ENCODE measurements at regions not wholly inside any gene's neighbourhood (a gene's known extent, or its start where the extent isn't known, plus 50 kb on each side); places are given as distances from the start of the nearest gene placed in this dataset.

DNA sequence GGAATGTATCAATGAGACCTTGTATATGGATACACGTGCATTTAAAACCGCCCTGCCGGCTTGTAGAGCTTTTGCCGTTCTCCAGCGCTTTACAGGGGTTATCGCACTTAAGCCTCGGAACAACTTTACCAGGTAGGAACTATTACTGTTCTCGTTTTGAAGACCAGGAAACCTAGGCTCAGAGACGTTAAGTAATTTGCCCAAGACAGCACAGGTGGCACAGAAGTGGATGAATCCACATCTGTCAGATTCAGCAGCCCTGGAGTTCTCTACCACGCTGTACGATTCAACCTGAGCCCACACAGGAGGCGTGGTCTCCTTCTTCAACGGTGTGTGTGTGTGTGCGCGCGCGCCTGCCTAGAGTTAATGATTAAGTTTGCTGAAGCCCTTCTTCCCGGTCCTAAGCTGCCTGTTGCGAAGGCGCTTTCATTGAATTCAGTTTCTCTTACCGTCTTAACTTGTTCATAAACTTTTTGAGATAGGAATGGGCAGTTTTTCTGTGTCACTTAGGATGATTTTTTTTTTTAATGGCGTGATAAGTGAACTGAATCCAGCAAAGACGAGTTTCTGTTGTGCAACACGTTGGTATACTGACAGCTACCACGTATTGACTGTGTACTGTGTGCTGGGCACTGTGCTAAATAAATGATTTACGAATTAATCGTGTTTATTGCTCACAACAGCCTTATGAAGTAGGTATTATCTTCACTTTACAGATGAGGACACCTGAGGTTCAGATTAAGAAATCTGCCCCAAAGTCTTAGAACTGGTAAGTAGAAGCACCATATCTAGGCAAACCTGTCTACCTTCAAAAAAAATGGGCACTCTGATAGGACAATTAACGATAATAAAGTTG is 67.4 kb downstream of the KCNRG start:
- peak; percentile 75 for DNase-seq (ENCODE audit: low read depth)
- H3K27me3 Mint-ChIP-seq (ENCODE audit: low read depth, unreplicated experiment), result no peaks in the 10 kb centered on the region
- TF ChIP-seq EZH2 (IDR thresholded peaks at IDR 0.05; ENCODE audit: insufficient read depth, low read length), result no peak
- TF ChIP-seq, protein P1, sequence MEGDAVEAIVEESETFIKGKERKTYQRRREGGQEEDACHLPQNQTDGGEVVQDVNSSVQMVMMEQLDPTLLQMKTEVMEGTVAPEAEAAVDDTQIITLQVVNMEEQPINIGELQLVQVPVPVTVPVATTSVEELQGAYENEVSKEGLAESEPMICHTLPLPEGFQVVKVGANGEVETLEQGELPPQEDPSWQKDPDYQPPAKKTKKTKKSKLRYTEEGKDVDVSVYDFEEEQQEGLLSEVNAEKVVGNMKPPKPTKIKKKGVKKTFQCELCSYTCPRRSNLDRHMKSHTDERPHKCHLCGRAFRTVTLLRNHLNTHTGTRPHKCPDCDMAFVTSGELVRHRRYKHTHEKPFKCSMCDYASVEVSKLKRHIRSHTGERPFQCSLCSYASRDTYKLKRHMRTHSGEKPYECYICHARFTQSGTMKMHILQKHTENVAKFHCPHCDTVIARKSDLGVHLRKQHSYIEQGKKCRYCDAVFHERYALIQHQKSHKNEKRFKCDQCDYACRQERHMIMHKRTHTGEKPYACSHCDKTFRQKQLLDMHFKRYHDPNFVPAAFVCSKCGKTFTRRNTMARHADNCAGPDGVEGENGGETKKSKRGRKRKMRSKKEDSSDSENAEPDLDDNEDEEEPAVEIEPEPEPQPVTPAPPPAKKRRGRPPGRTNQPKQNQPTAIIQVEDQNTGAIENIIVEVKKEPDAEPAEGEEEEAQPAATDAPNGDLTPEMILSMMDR (IDR thresholded peaks at IDR 0.05; ENCODE audit: insufficient read depth, low read depth, low read length), result no peak
- Histone ChIP-seq H3K36me3 (ENCODE audit: insufficient read depth, low read length) (no peaks in the 10 kb centered on the region), H3K4me3 (ENCODE audit: insufficient read depth, low read depth, low read length) (peak overlapping the region; percentile 89), H4K20me1 (ENCODE audit: insufficient read depth, low read length) (peaks cover 11% of the 10 kb centered on the region), H3K4me2 (ENCODE audit: low read length) (peak overlapping the region; percentile 95), H3K4me1 (ENCODE audit: insufficient read depth, low read length) (peaks cover 5% of the 10 kb centered on the region), H2AFZ (ENCODE audit: low read depth, low read length) (peak overlapping the region; percentile 79), H3K9me3 (ENCODE audit: insufficient read depth, low read depth, low read length) (no peaks in the 10 kb centered on the region), H3K27ac (ENCODE audit: low read depth, low read length) (peak overlapping the region; percentile 67), H3K79me2 (ENCODE audit: insufficient read depth, low read length) (peaks cover 79% of the 10 kb centered on the region), H3K9ac (ENCODE audit: low read length) (peak overlapping the region; percentile 82), H3K27me3 (ENCODE audit: insufficient read depth, low read length) (no peaks in the 10 kb centered on the region)
- peak overlapping the region; percentile 95 for H3K27ac Mint-ChIP-seq (ENCODE audit: unreplicated experiment)
- H3K36me3 Mint-ChIP-seq (ENCODE audit: low read depth, unreplicated experiment), result no peaks in the 10 kb centered on the region
- peaks cover 12% of the 10 kb centered on the region for H3K4me1 Mint-ChIP-seq (ENCODE audit: low read depth, unreplicated experiment)
- peak overlapping the region; percentile 98 for H3K4me3 Mint-ChIP-seq (ENCODE audit: unreplicated experiment)
- no peak for FAIRE-seq
- H3K9me3 Mint-ChIP-seq (ENCODE audit: unreplicated experiment), result no peaks in the 10 kb centered on the region

DNA sequence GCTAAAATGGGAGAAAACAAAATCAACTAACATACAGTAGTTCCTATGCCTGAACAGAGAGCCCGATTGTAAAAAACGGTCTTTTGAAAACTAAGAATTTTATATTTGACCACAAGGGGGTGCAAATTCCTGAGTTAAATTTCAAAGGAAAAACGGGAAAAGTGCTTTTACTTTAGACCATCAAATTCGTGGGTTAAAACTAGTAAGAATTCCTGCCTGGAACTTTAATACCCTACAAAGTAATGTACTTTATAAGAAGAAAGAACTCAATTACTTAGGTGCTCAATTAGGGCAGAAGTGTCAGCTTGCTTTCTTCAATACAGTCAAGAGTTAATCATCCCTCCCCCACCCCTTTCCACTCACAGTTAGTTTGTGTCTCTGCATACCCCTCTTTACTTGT is 69.8 kb downstream of the KCNRG start:
- no peaks in the 10 kb centered on the region for H3K36me3 ChIP-seq (ENCODE audit: insufficient read depth, low read length)
- peaks cover 71% of the 10 kb centered on the region for H3K79me2 ChIP-seq (ENCODE audit: insufficient read depth, low read length)
- no peak for DNase-seq (ENCODE audit: low read depth)
- peak overlapping the region; percentile 24 for H3K4me3 ChIP-seq (ENCODE audit: insufficient read depth, low read depth, low read length)
- H3K27ac ChIP-seq (ENCODE audit: low read depth, low read length), result peak overlapping the region; percentile 11
- Mint-ChIP-seq H3K27me3 (ENCODE audit: low read depth, unreplicated experiment) (no peaks in the 10 kb centered on the region), H3K4me3 (ENCODE audit: unreplicated experiment) (peak overlapping the region; percentile 29), H3K36me3 (ENCODE audit: low read depth, unreplicated experiment) (no peaks in the 10 kb centered on the region), H3K4me1 (ENCODE audit: low read depth, unreplicated experiment) (peaks cover 6% of the 10 kb centered on the region), H3K27ac (ENCODE audit: unreplicated experiment) (peak overlapping the region; percentile 69), H3K9me3 (ENCODE audit: unreplicated experiment) (no peaks in the 10 kb centered on the region)
- TF ChIP-seq, protein P1 (IDR thresholded peaks at IDR 0.05; ENCODE audit: insufficient read depth, low read depth, low read length), result peak; percentile 51
- TF ChIP-seq EZH2 (IDR thresholded peaks at IDR 0.05; ENCODE audit: insufficient read depth, low read length), result no peak
- peak overlapping the region; percentile 78 for H3K4me2 ChIP-seq (ENCODE audit: low read length)
- H3K9me3 ChIP-seq (ENCODE audit: insufficient read depth, low read depth, low read length), result no peaks in the 10 kb centered on the region
- peaks cover 5% of the 10 kb centered on the region for H3K4me1 ChIP-seq (ENCODE audit: insufficient read depth, low read length)
- no peaks in the 10 kb centered on the region for H3K27me3 ChIP-seq (ENCODE audit: insufficient read depth, low read length)
- FAIRE-seq, result no peak
- H2AFZ ChIP-seq (ENCODE audit: low read depth, low read length), result no peak overlapping the region
- H3K9ac ChIP-seq (ENCODE audit: low read length), result peak overlapping the region; percentile 50
- H4K20me1 ChIP-seq (ENCODE audit: insufficient read depth, low read length), result peaks cover 11% of the 10 kb centered on the region

DNA sequence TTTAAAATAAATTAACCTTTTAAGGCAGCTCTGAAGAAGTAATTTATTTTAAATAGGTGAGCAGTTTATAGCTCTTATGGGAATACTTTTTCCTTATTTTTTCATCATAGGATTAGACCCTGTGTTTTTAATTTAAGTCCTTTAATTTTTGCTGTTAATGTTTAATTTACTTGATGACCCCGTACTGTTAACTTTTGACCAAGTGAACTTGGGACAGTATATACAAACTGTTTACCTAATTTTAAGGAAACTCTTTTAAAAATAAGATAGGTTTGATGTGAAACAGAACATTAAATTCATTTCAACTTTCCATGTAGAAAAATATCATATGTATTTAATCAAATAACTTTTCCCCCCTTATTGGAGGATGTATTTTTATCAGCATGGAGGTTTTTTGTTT is 74.4 kb downstream of the KCNRG start:
- Histone ChIP-seq H4K20me1 (ENCODE audit: insufficient read depth, low read length) (peaks cover 14% of the 10 kb centered on the region), H3K36me3 (ENCODE audit: insufficient read depth, low read length) (no peaks in the 10 kb centered on the region), H3K4me3 (ENCODE audit: insufficient read depth, low read depth, low read length) (no peak overlapping the region), H3K9ac (ENCODE audit: low read length) (no peak overlapping the region), H3K9me3 (ENCODE audit: insufficient read depth, low read depth, low read length) (no peaks in the 10 kb centered on the region), H3K4me1 (ENCODE audit: insufficient read depth, low read length) (peaks cover 3% of the 10 kb centered on the region), H3K27ac (ENCODE audit: low read depth, low read length) (no peak overlapping the region), H2AFZ (ENCODE audit: low read depth, low read length) (no peak overlapping the region), H3K79me2 (ENCODE audit: insufficient read depth, low read length) (peaks cover 61% of the 10 kb centered on the region), H3K27me3 (ENCODE audit: insufficient read depth, low read length) (no peaks in the 10 kb centered on the region), H3K4me2 (ENCODE audit: low read length) (no peak overlapping the region)
- DNase-seq (ENCODE audit: low read depth), result no peak
- peaks cover 3% of the 10 kb centered on the region for H3K4me1 Mint-ChIP-seq (ENCODE audit: low read depth, unreplicated experiment)
- H3K4me3 Mint-ChIP-seq (ENCODE audit: unreplicated experiment), result no peak overlapping the region
- no peak overlapping the region for H3K27ac Mint-ChIP-seq (ENCODE audit: unreplicated experiment)
- TF ChIP-seq, protein P1 (IDR thresholded peaks at IDR 0.05; ENCODE audit: insufficient read depth, low read depth, low read length), result no peak
- TF ChIP-seq EZH2 (IDR thresholded peaks at IDR 0.05; ENCODE audit: insufficient read depth, low read length), result no peak
- no peaks in the 10 kb centered on the region for H3K9me3 Mint-ChIP-seq (ENCODE audit: unreplicated experiment)
- FAIRE-seq, result no peak
- H3K36me3 Mint-ChIP-seq (ENCODE audit: low read depth, unreplicated experiment), result no peaks in the 10 kb centered on the region
- no peaks in the 10 kb centered on the region for H3K27me3 Mint-ChIP-seq (ENCODE audit: low read depth, unreplicated experiment)

All from astrocyte (in vitro differentiated cells and primary cell).